PC-3 (cell line): ENCODE measurements at regions not wholly inside any gene's neighbourhood (a gene's known extent, or its start where the extent isn't known, plus 50 kb on each side); places are given as distances from the start of the nearest gene placed in this dataset.

Source experiments
- EZH2 ChIP-seq: fragments of 300-600 bp; sonication (generic); IDR thresholded peaks from one replicate; pipeline ENCODE4 v1.6.1; 2017; ENCODE audit warnings: antibody characterized with exemption, mild to moderate bottlenecking, low read length; ENCODE audit not compliant: unreplicated experiment
- TF ChIP-seq, protein P1 (sequence below): fragments of 300-600 bp; sonication (generic); conservative IDR thresholded peaks from 2 replicates; pipeline ENCODE4 v1.5.1; 2017; ENCODE audit warnings: antibody characterized with exemption, low read depth, mild to moderate bottlenecking, low read length

DNA sequence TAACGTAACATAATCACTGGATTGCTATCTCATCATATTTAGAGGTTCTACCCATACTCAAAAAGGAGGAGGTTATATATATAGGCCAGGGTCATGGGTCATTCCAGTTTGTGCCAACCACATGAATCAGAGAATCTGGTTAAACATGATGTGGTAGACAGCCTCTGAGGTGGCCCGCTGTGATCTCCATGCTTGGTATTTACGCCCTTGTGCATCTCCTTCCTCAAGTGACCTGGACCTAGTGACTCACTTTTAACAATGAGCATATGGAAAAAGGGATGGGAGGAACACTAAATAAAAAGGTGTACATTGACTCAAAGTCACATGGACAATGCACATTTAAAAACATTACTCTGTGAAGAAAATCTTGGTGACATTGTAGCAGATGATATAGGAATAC is 77.7 kb upstream of the CTNND2 start:
- TF ChIP-seq, protein P1, sequence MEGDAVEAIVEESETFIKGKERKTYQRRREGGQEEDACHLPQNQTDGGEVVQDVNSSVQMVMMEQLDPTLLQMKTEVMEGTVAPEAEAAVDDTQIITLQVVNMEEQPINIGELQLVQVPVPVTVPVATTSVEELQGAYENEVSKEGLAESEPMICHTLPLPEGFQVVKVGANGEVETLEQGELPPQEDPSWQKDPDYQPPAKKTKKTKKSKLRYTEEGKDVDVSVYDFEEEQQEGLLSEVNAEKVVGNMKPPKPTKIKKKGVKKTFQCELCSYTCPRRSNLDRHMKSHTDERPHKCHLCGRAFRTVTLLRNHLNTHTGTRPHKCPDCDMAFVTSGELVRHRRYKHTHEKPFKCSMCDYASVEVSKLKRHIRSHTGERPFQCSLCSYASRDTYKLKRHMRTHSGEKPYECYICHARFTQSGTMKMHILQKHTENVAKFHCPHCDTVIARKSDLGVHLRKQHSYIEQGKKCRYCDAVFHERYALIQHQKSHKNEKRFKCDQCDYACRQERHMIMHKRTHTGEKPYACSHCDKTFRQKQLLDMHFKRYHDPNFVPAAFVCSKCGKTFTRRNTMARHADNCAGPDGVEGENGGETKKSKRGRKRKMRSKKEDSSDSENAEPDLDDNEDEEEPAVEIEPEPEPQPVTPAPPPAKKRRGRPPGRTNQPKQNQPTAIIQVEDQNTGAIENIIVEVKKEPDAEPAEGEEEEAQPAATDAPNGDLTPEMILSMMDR = no peak
- TF ChIP-seq EZH2 = no peak
